LNCaP clone FGC (cell line): ENCODE measurements at regions not wholly inside any gene's neighbourhood (a gene's known extent, or its start where the extent isn't known, plus 50 kb on each side); places are given as distances from the start of the nearest gene placed in this dataset.

Source experiments
- DNase-seq: peaks from one replicate; pipeline ENCODE4 v3.0.0-alpha.2; 2011; ENCODE audit warnings: low read depth
- H3K4me3 ChIP-seq: 2 replicates; pipeline ENCODE4 v1.5.1; 2011; ENCODE audit warnings: mild to moderate bottlenecking, low read depth, low read length, control low read depth
- TF ChIP-seq, protein P1 (sequence below): IDR thresholded peaks from 2 replicates; pipeline ENCODE4 v1.5.1; 2012; ENCODE audit warnings: mild to moderate bottlenecking; ENCODE audit not compliant: control insufficient read depth, insufficient read depth; ENCODE audit errors: extremely low read depth

GRCh38 chr6:6402006-6402405 is 81.5 kb upstream of the F13A1 start:
- TF ChIP-seq, protein P1, sequence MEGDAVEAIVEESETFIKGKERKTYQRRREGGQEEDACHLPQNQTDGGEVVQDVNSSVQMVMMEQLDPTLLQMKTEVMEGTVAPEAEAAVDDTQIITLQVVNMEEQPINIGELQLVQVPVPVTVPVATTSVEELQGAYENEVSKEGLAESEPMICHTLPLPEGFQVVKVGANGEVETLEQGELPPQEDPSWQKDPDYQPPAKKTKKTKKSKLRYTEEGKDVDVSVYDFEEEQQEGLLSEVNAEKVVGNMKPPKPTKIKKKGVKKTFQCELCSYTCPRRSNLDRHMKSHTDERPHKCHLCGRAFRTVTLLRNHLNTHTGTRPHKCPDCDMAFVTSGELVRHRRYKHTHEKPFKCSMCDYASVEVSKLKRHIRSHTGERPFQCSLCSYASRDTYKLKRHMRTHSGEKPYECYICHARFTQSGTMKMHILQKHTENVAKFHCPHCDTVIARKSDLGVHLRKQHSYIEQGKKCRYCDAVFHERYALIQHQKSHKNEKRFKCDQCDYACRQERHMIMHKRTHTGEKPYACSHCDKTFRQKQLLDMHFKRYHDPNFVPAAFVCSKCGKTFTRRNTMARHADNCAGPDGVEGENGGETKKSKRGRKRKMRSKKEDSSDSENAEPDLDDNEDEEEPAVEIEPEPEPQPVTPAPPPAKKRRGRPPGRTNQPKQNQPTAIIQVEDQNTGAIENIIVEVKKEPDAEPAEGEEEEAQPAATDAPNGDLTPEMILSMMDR: no peak
- no peak overlapping the region for H3K4me3 ChIP-seq
- no peak for DNase-seq

- no peak for DNase-seq
- TF ChIP-seq, protein P1: no peak
- no peak overlapping the region for H3K4me3 ChIP-seq
Observed at GRCh38 chr6:6402591-6402990, 82.1 kb upstream of the F13A1 start.

- TF ChIP-seq, protein P1: no peak
- no peak for DNase-seq
- no peak overlapping the region for H3K4me3 ChIP-seq
Observed at GRCh38 chr6:6405031-6405430, 84.6 kb upstream of the F13A1 start.

GRCh38 chr6:6405997-6406714 is 85.7 kb upstream of the F13A1 start:
- TF ChIP-seq, protein P1: no peak
- DNase-seq: no peak
- H3K4me3 ChIP-seq: no peak overlapping the region

GRCh38 chr6:6406715-6407070 is 86.2 kb upstream of the F13A1 start:
- TF ChIP-seq, protein P1: no peak

DNA sequence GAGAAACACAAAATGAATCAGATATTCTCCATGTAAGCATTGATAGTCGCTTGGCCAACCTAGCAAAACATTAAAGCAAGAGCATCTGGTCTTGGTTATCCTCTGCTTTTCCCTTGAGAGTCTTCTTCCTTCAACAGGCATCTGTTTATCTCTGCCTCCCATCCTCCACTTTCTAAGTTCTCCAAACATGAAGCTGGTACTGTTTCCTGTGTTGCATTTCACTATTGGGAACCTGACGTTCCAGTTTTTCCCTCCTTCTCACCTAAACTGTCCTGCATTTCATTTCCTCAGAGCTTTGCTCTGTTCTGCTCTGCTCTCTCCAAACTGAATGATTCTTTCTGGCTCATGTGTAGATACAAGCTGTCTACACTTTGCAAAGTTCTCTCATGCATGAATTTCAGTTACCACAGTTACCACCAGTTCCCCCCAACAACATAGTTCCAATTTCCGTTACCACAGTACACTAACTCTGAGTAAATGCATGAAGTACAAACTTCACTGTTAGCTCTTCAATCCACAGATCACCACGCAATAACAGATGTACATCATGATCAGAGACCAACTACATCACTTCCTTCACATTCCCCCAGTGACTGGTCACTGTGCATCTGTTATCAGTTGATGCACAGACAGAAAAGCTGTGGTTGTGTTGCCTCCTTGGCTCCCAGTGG is 86.7 kb upstream of the F13A1 start:
- no peak overlapping the region for H3K4me3 ChIP-seq
- TF ChIP-seq, protein P1: no peak
- no peak for DNase-seq

More at GRCh38 chr6:6406715-6407070, 86.2 kb upstream of the F13A1 start:
- DNase-seq: no peak
- H3K4me3 ChIP-seq: no peak overlapping the region
